Trophoblast cell (in vitro differentiated cells and primary cell): ENCODE measurements at regions not wholly inside any gene's neighbourhood (a gene's known extent, or its start where the extent isn't known, plus 50 kb on each side); places are given as distances from the start of the nearest gene placed in this dataset.
"Not testable (repeated sequence)": the region's sequence is repeated elsewhere in the genome, so short reads cannot be mapped to it uniquely, and the experiment has no call there.

Source experiments
- DNase-seq, 2 donors: peaks; one replicate each; pipeline ENCODE4 v3.0.0-alpha.2; 2016
- H2AFZ ChIP-seq: 2 replicates; pipeline ENCODE4 v1.6.1; 2013; ENCODE audit warnings: low read length, moderate library complexity, mild to moderate bottlenecking; ENCODE audit not compliant: insufficient read depth, poor library complexity
- H2AK5ac ChIP-seq: 2 replicates; pipeline ENCODE4 v1.6.1; 2013; ENCODE audit warnings: mild to moderate bottlenecking, low read length
- H2BK120ac ChIP-seq: 2 replicates; pipeline ENCODE4 v1.6.1; 2013; ENCODE audit warnings: low read length, mild to moderate bottlenecking, moderate library complexity; ENCODE audit not compliant: insufficient read depth, poor library complexity
- H2BK12ac ChIP-seq: 2 replicates; pipeline ENCODE4 v1.6.1; 2013; ENCODE audit warnings: mild to moderate bottlenecking, low read length, moderate library complexity
- H2BK5ac ChIP-seq: 2 replicates; pipeline ENCODE4 v1.6.1; 2013; ENCODE audit warnings: low read length, low read depth, moderate library complexity, mild to moderate bottlenecking; ENCODE audit not compliant: poor library complexity
- H3K14ac ChIP-seq: 2 replicates; pipeline ENCODE4 v1.6.1; 2013; ENCODE audit warnings: mild to moderate bottlenecking, low read length
- H3K18ac ChIP-seq: 2 replicates; pipeline ENCODE4 v1.6.1; 2013; ENCODE audit warnings: mild to moderate bottlenecking, low read length
- H3K23ac ChIP-seq: 2 replicates; pipeline ENCODE4 v1.6.1; 2013; ENCODE audit warnings: low read length
- H3K27ac ChIP-seq: 2 replicates; pipeline ENCODE4 v1.5.1; 2013; ENCODE audit warnings: low read depth, mild to moderate bottlenecking, inconsistent platforms, low read length, moderate library complexity
- H3K27me3 ChIP-seq: 2 replicates; pipeline ENCODE4 v1.6.1; 2013; ENCODE audit warnings: inconsistent platforms, mild to moderate bottlenecking, low read length, moderate library complexity; ENCODE audit not compliant: insufficient read depth
- H3K36me3 ChIP-seq, 2 experiments: 1 replicate in 1 of 2; 2 replicates in 1 of 2; pipeline ENCODE4 v1.6.1; 2013; ENCODE audit warnings: low read length in 2 of 2, mild to moderate bottlenecking in 2 of 2, moderate library complexity in 1 of 2; ENCODE audit not compliant: insufficient read depth in 2 of 2, control insufficient read depth in 1 of 2
- H3K4ac ChIP-seq: 2 replicates; pipeline ENCODE4 v1.6.1; 2013; ENCODE audit warnings: low read depth, mild to moderate bottlenecking, low read length, moderate library complexity
- H3K4me1 ChIP-seq, 2 experiments: 1 replicate in 1 of 2; 2 replicates in 1 of 2; pipeline ENCODE4 v1.6.1; 2013; ENCODE audit warnings: low read length in 2 of 2, mild to moderate bottlenecking in 2 of 2, moderate library complexity in 1 of 2; ENCODE audit not compliant: insufficient read depth in 2 of 2, control insufficient read depth in 1 of 2
- H3K4me2 ChIP-seq: 2 replicates; pipeline ENCODE4 v1.6.1; 2013; ENCODE audit warnings: inconsistent platforms, mild to moderate bottlenecking, low read length, moderate library complexity
- H3K4me3 ChIP-seq: 2 replicates; pipeline ENCODE4 v1.5.1; 2013; ENCODE audit warnings: mild to moderate bottlenecking, low read depth, low read length, inconsistent platforms
- H3K79me1 ChIP-seq: one replicate; pipeline ENCODE4 v1.6.1; 2013; ENCODE audit warnings: low read length
- H3K79me2 ChIP-seq: 2 replicates; pipeline ENCODE4 v1.6.1; 2013; ENCODE audit warnings: low read length, mild to moderate bottlenecking; ENCODE audit not compliant: control insufficient read depth, insufficient read depth, poor library complexity
- H3K9ac ChIP-seq: 2 replicates; pipeline ENCODE4 v1.6.1; 2013; ENCODE audit warnings: mild to moderate bottlenecking, low read length
- H3K9me3 ChIP-seq: 2 replicates; pipeline ENCODE4 v1.6.1; 2013; ENCODE audit warnings: low read depth, mild to moderate bottlenecking, control low read depth, inconsistent platforms, low read length; ENCODE audit not compliant: insufficient read depth
- H4K12ac ChIP-seq: 2 replicates; pipeline ENCODE4 v1.6.1; 2013; ENCODE audit warnings: low read depth, mild to moderate bottlenecking, low read length, moderate library complexity
- H4K8ac ChIP-seq: 2 replicates; pipeline ENCODE4 v1.6.1; 2013; ENCODE audit warnings: low read depth, mild to moderate bottlenecking, low read length, moderate library complexity
- H4K91ac ChIP-seq: one replicate; pipeline ENCODE4 v1.6.1; 2013; ENCODE audit warnings: low read depth, mild to moderate bottlenecking, low read length, moderate library complexity
- WGBS: extraction: QIAGEN DNeasy Blood & Tissue Kit; methylation state at CpG from one replicate; pipeline ENCODE4 v1.1.7; 2013; ENCODE audit warnings: missing lambda C conversion rate; ENCODE audit not compliant: insufficient read length, insufficient coverage; ENCODE audit errors: extremely low coverage; 5-methylcytosine and 5-hydroxymethylcytosine counted together

DNA sequence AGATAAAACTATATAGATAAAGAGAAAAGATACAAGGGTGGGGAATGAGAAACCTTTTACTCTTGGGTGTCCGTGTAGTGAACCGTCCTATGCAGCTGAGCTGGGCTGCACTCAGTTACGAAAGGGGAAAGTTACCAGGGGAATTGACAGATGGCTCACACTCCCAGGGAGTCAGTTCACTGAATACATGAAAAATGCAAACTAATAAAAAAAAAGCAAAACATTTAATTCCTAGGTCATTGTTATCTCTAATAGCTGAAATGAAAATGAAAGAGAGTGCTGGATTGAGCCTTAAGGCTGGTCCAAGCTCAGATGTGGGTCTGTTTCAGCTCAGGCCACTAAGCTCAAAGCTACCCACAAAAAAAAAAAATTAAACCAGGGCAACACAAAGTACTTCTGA, 138.0 kb downstream of the THBS2 start:
- no peak overlapping the region for H2BK12ac ChIP-seq
- no peak overlapping the region for H3K23ac ChIP-seq
- H3K27me3 ChIP-seq: no peaks in the 10 kb centered on the region
- peaks cover 2% of the 10 kb centered on the region for H3K9me3 ChIP-seq
- H3K79me2 ChIP-seq: no peaks in the 10 kb centered on the region
- H2BK120ac ChIP-seq: no peak overlapping the region
- H2AK5ac ChIP-seq: no peak overlapping the region
- no peak overlapping the region for H3K4ac ChIP-seq
- no peaks in the 10 kb centered on the region for H3K36me3 ChIP-seq
- no CpG with 5 or more reads among the region's 3 CpGs for WGBS
- H4K8ac ChIP-seq: no peak overlapping the region
- H3K4me3 ChIP-seq: no peak overlapping the region
- H3K4me1 ChIP-seq: no peaks in the 10 kb centered on the region
- no peak overlapping the region for H3K27ac ChIP-seq
- no peak overlapping the region for H3K9ac ChIP-seq
- no peak overlapping the region for H3K14ac ChIP-seq
- H2AFZ ChIP-seq: no peak overlapping the region
- no peak overlapping the region for H4K91ac ChIP-seq
- peak in 1 of 2 donors; percentile 8 for DNase-seq
- no peaks in the 10 kb centered on the region for H3K79me1 ChIP-seq
- no peak overlapping the region for H3K4me2 ChIP-seq
- no peak overlapping the region for H3K18ac ChIP-seq
- H2BK5ac ChIP-seq: no peak overlapping the region
- no peak overlapping the region for H4K12ac ChIP-seq

DNA sequence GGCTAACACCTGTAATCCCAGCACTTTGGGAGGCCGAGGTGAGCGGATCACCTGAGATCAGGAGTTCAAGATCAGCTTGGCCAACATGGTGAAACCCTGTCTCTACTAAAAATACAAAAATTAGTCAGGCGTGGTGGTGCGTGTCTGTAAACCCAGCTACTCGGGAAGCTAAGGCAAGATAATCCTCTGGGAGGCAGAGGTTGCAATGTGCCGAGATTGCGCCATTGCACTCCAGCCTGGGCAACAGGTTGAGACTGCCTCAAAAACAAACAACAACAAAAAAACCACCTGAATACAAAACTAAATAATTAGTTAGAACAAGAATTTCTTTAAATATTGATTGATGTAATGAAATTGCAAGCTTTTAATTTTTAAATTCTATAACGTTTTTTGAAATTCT, 139.0 kb downstream of the THBS2 start:
- H3K27me3 ChIP-seq, H2AFZ ChIP-seq, H2BK12ac ChIP-seq, H3K79me1 ChIP-seq, H3K4ac ChIP-seq, H3K4me1 ChIP-seq, H3K4me2 ChIP-seq, H4K8ac ChIP-seq, H4K91ac ChIP-seq, H3K36me3 ChIP-seq, H2BK5ac ChIP-seq, H2BK120ac ChIP-seq, H3K27ac ChIP-seq, H3K9ac ChIP-seq, H4K12ac ChIP-seq, H3K23ac ChIP-seq, H3K14ac ChIP-seq, H3K4me3 ChIP-seq, H3K9me3 ChIP-seq, H3K18ac ChIP-seq, H2AK5ac ChIP-seq, H3K79me2 ChIP-seq: not testable (repeated sequence)
- peak; percentile 48 to 62 for DNase-seq
- WGBS: no CpG with 5 or more reads among the region's 8 CpGs

DNA sequence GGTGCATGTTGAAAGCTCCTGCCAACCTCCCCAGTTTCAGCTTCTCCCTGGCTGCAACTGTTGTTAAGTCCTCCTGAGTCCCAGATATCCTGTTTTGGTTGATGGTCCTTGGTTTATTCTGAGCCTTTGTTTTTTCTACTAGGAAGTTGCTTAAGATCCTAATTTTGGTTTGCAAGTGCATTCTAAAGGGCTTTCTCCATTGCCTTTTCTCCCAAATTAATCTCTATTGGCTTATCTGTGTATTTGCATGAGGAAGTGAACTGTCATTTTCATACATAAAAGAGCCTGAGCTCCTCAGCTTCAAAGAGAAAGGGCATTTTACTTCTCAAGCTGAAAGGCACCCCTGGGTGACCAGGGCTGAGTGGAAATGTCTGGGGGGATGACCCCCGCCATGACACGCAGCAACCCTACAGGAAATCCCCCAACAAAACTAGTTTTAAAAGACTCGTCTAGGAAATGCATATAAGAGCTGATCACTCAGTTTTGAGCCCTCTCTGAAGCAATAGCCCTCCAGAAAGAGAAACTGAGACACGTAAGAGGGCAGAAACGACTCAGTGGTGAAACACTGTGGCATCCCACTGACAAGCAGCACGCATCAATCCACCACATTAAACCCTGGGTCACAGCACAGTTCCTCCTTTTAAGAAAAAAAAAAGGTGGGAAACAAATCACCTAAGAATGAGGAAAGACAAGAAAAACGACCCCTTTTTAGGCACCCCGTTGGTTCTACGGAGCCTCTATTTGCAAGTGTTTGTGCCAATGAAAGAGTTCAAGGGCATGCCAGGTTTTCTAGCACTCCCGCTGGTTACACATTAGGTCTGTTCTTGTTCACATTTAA, 140.9 kb downstream of the THBS2 start:
- Histone ChIP-seq H3K23ac (no peak overlapping the region), H2AFZ (no peak overlapping the region), H3K4me2 (no peak overlapping the region), H3K4me1 (no peaks in the 10 kb centered on the region), H3K27ac (no peak overlapping the region), H3K4ac (no peak overlapping the region), H3K27me3 (no peaks in the 10 kb centered on the region), H4K91ac (no peak overlapping the region), H2BK5ac (no peak overlapping the region), H3K14ac (no peak overlapping the region), H2BK120ac (no peak overlapping the region), H3K9ac (no peak overlapping the region), H4K8ac (no peak overlapping the region), H3K36me3 (no peaks in the 10 kb centered on the region), H3K79me2 (no peaks in the 10 kb centered on the region), H3K18ac (no peak overlapping the region), H3K9me3 (peaks cover 3% of the 10 kb centered on the region), H2BK12ac (no peak overlapping the region), H2AK5ac (no peak overlapping the region), H3K79me1 (no peaks in the 10 kb centered on the region), H3K4me3 (no peak overlapping the region), H4K12ac (no peak overlapping the region)
- DNase-seq: no peak
- WGBS: no CpG with 5 or more reads among the region's 10 CpGs

GRCh38 chr6:169111203-169111602, 142.4 kb downstream of the THBS2 start:
- Histone ChIP-seq H3K36me3 (no peaks in the 10 kb centered on the region), H4K91ac (no peak overlapping the region), H3K23ac (no peak overlapping the region), H2AFZ (no peak overlapping the region), H3K79me2 (no peaks in the 10 kb centered on the region), H3K4ac (no peak overlapping the region), H4K8ac (no peak overlapping the region), H4K12ac (no peak overlapping the region), H3K9me3 (peaks cover 1% of the 10 kb centered on the region), H2BK5ac (no peak overlapping the region), H2BK12ac (no peak overlapping the region), H2BK120ac (no peak overlapping the region), H3K18ac (no peak overlapping the region), H2AK5ac (no peak overlapping the region), H3K27ac (no peak overlapping the region), H3K4me3 (no peak overlapping the region), H3K4me1 (no peaks in the 10 kb centered on the region), H3K9ac (no peak overlapping the region), H3K79me1 (no peaks in the 10 kb centered on the region), H3K4me2 (no peak overlapping the region), H3K14ac (no peak overlapping the region), H3K27me3 (no peaks in the 10 kb centered on the region)
- no peak for DNase-seq
- no CpG with 5 or more reads among the region's 5 CpGs for WGBS
